ENCODE measurements at regions not wholly inside any gene's neighbourhood (a gene's known extent, or its start where the extent isn't known, plus 50 kb on each side); places are given as distances from the start of the nearest gene placed in this dataset.

- H2BK20ac ChIP-seq (ENCODE audit: low read length): no peak overlapping the region
- CTCF ChIA-PET (ENCODE audit: partially characterized antibody): no interaction called here
These were observed 204.3 kb downstream of the PCDH7 start for GRCh38 chr4:30924495-30924894.

More at GRCh38 chr4:30924495-30924894, 204.3 kb downstream of the PCDH7 start:
- no peak for TF ChIP-seq BCL11A (IDR thresholded peaks at IDR 0.05; ENCODE audit: low read depth in 2 of 2, low read length in 2 of 2)
- TF ChIP-seq ZNF274 (IDR thresholded peaks at IDR 0.05; ENCODE audit: borderline replicate concordance, extremely low read depth, low read length): no peak
- TF ChIP-seq ASH2L (IDR thresholded peaks at IDR 0.05; ENCODE audit: low read length): no peak
- no peak for TF ChIP-seq POU5F1 (IDR thresholded peaks at IDR 0.05; ENCODE audit: low read depth, low read length)
- TF ChIP-seq SIRT6 (IDR thresholded peaks at IDR 0.05; ENCODE audit: low read length): no peak
- no peak for TF ChIP-seq GABPA (IDR thresholded peaks at IDR 0.05; ENCODE audit: borderline replicate concordance, insufficient read depth, low read length)
- no peak for TF ChIP-seq KDM5A (IDR thresholded peaks at IDR 0.05; ENCODE audit: low read length)
- no peak for TF ChIP-seq SUZ12 (IDR thresholded peaks at IDR 0.05; ENCODE audit: low read length)
- no peak for TF ChIP-seq CHD2 (IDR thresholded peaks at IDR 0.05; ENCODE audit: low read length)
- TF ChIP-seq BACH1 (IDR thresholded peaks at IDR 0.05; ENCODE audit: low read length): no peak
- TF ChIP-seq ATF3 (IDR thresholded peaks at IDR 0.05; ENCODE audit: insufficient read depth, low read depth, low read length): no peak
- TF ChIP-seq RNF2 (IDR thresholded peaks at IDR 0.05; ENCODE audit: borderline replicate concordance, low read depth, low read length, missing control alignments, poor library complexity, severe bottlenecking): no peak
- no peak for TF ChIP-seq TEAD4 (IDR thresholded peaks at IDR 0.05; ENCODE audit: low read depth, low read length)
- no peak for TF ChIP-seq KDM1A (IDR thresholded peaks at IDR 0.05; ENCODE audit: borderline replicate concordance, low read length)
- no peak for TF ChIP-seq BRCA1 (IDR thresholded peaks at IDR 0.05; ENCODE audit: low read depth, low read length)
- H3K27ac ChIP-seq (ENCODE audit: low read depth, low read length): no peak overlapping the region
- H2AFZ ChIP-seq (ENCODE audit: low read length): no peak overlapping the region
- no peak overlapping the region for H2BK5ac ChIP-seq (ENCODE audit: low read depth, low read length)
- H3K4ac ChIP-seq (replicated peaks; ENCODE audit: insufficient read length, low read depth, low read length): no peak overlapping the region
- DNase-seq (ENCODE audit: low read depth in 1 of 2, low spot score in 2 of 2) (no peak), FAIRE-seq (no peak)
- no peak overlapping the region for H3K56ac ChIP-seq (replicated peaks; ENCODE audit: insufficient read length, low read depth, low read length)
- H3K14ac ChIP-seq (ENCODE audit: insufficient read length): no peak overlapping the region
- no peaks in the 10 kb centered on the region for H3K79me2 ChIP-seq (ENCODE audit: control insufficient read depth in 1 of 2, insufficient read depth in 2 of 2, low read length in 2 of 2)
- H3K23ac ChIP-seq (ENCODE audit: insufficient read length): no peak overlapping the region
- H3K4me2 ChIP-seq (ENCODE audit: insufficient read depth in 1 of 2, low read depth in 2 of 2, low read length in 2 of 2): no peak overlapping the region
- H2BK120ac ChIP-seq (replicated peaks; ENCODE audit: low read depth, low read length): no peak overlapping the region
- POLR2A ChIA-PET (ENCODE audit: partially characterized antibody): no interaction called here
- no peak overlapping the region for H2BK12ac ChIP-seq (ENCODE audit: low read depth, low read length)
- no peaks in the 10 kb centered on the region for H3K79me1 ChIP-seq (ENCODE audit: low read depth, low read length)
- no peak overlapping the region for H3K4me3 ChIP-seq (ENCODE audit: extremely low read depth in 1 of 4, insufficient read depth in 2 of 4, low read depth in 3 of 4, low read length in 4 of 4)
- no peak overlapping the region for H4K91ac ChIP-seq (replicated peaks; ENCODE audit: insufficient read length, low read length)
- H4K20me1 ChIP-seq (replicated peaks in 1 of 2; ENCODE audit: control insufficient read depth in 1 of 2, insufficient read depth in 2 of 2, low read length in 2 of 2): no peaks in the 10 kb centered on the region
- H3K9me3 ChIP-seq (ENCODE audit: insufficient read depth in 2 of 2, low read depth in 1 of 2, low read length in 1 of 2): no peaks in the 10 kb centered on the region
- H2AK5ac ChIP-seq (ENCODE audit: low read depth, low read length): no peak overlapping the region
- no peak overlapping the region for H2BK15ac ChIP-seq (ENCODE audit: low read length)
- no peaks in the 10 kb centered on the region; a peak in 1 of 8 replicates for H3K36me3 ChIP-seq (ENCODE audit: control insufficient read depth in 2 of 4, insufficient read depth in 4 of 4, low read length in 3 of 4)
- H3K9ac ChIP-seq (replicated peaks in 1 of 4; ENCODE audit: extremely low read depth in 1 of 4, low read depth in 3 of 4, low read length in 3 of 4): no peak overlapping the region
- no peaks in the 10 kb centered on the region for H3K27me3 ChIP-seq (replicated peaks in 1 of 4; ENCODE audit: control insufficient read depth in 3 of 4, extremely low read depth in 1 of 4, insufficient read depth in 3 of 4, low read length in 3 of 4)
- H3K18ac ChIP-seq (ENCODE audit: extremely low read depth, low read length): no peak overlapping the region
- H3K4me1 ChIP-seq (replicated peaks in 1 of 4; ENCODE audit: control insufficient read depth in 3 of 4, insufficient read depth in 4 of 4, low read length in 3 of 4): peaks cover 0 to 13% (median 3%) of the 10 kb centered on the region in 4 experiments; a peak in 2 of 7 replicates
- H4K5ac ChIP-seq (ENCODE audit: insufficient read length, low read depth, low read length): no peak overlapping the region
- no peaks in the 10 kb centered on the region for H3K23me2 ChIP-seq (ENCODE audit: low read depth, low read length)
- H4K8ac ChIP-seq (ENCODE audit: extremely low read depth, insufficient read depth, low read length): no peak overlapping the region
